ENCODE measurements at regions not wholly inside any gene's neighbourhood (a gene's known extent, or its start where the extent isn't known, plus 50 kb on each side); places are given as distances from the start of the nearest gene placed in this dataset.

GRCh38 chr14:104356020-104356737 lies 217.8 kb downstream of the KIF26A start:
- DNase-seq (ENCODE audit: low read depth in 2 of 2): no peak

- DNase-seq (ENCODE audit: low read depth in 2 of 2): no peak
Observed at GRCh38 chr14:104356738-104357688, 218.6 kb downstream of the KIF26A start.

GRCh38 chr14:104357689-104358527 lies 219.5 kb downstream of the KIF26A start:
- DNase-seq (ENCODE audit: low read depth in 2 of 2): no peak

- DNase-seq (ENCODE audit: low read depth in 2 of 2): no peak
Observed at GRCh38 chr14:104358528-104359300, 220.3 kb downstream of the KIF26A start.

- DNase-seq (ENCODE audit: low read depth in 2 of 2): no peak
Observed at GRCh38 chr14:104359301-104359968, 220.1 kb upstream of the C14orf180 start.

GRCh38 chr14:104359969-104360442 lies 219.6 kb upstream of the C14orf180 start:
- DNase-seq (ENCODE audit: low read depth in 2 of 2): no peak

- no peak for DNase-seq (ENCODE audit: low read depth in 2 of 2)
Observed at GRCh38 chr14:104360501-104360900, 219.1 kb upstream of the C14orf180 start.

GRCh38 chr14:104361101-104361591 lies 218.4 kb upstream of the C14orf180 start:
- DNase-seq (ENCODE audit: low read depth in 2 of 2): no peak

- no peak for DNase-seq (ENCODE audit: low read depth in 2 of 2)
Observed at GRCh38 chr14:104361921-104362681, 217.5 kb upstream of the C14orf180 start.

- no peak for DNase-seq (ENCODE audit: low read depth in 2 of 2)
Observed at GRCh38 chr14:104362761-104363605, 216.6 kb upstream of the C14orf180 start.

GRCh38 chr14:104363891-104364760 lies 215.4 kb upstream of the C14orf180 start:
- DNase-seq (ENCODE audit: low read depth in 2 of 2): no peak

GRCh38 chr14:104364830-104365229 lies 214.7 kb upstream of the C14orf180 start:
- no peak for DNase-seq (ENCODE audit: low read depth in 2 of 2)

GRCh38 chr14:104366931-104367865 lies 212.4 kb upstream of the C14orf180 start:
- no peak for DNase-seq (ENCODE audit: low read depth in 2 of 2)

- DNase-seq (ENCODE audit: low read depth in 2 of 2): no peak
Observed at GRCh38 chr14:104367866-104368750, 211.5 kb upstream of the C14orf180 start.

GRCh38 chr14:104368751-104369100 lies 210.8 kb upstream of the C14orf180 start:
- no peak for DNase-seq (ENCODE audit: low read depth in 2 of 2)

- no peak for DNase-seq (ENCODE audit: low read depth in 2 of 2)
Observed at GRCh38 chr14:104369208-104369607, 210.4 kb upstream of the C14orf180 start.
